Central memory CD8-positive, alpha-beta T cell (primary cell): ENCODE measurements at regions not wholly inside any gene's neighbourhood (a gene's known extent, or its start where the extent isn't known, plus 50 kb on each side); places are given as distances from the start of the nearest gene placed in this dataset.

Experiments
- ATAC-seq: fragments of 150-1000 bp; cut with Tn5 transposase; replicated peaks from 2 replicates; pipeline ENCODE4 v1.10.0; 2022; ENCODE audit warnings: mild to moderate bottlenecking, moderate FRiP score, moderate number of reproducible peaks; ENCODE audit not compliant: poor library complexity, severe bottlenecking; ENCODE audit errors: extremely low read depth
- DNase-seq, 2 donors: peaks; one replicate each; pipeline ENCODE4 v3.0.0; 2021; ENCODE audit warnings: low spot score in 2 of 2
- H3K27ac Mint-ChIP-seq: one replicate; pipeline ENCODE4 v1.8.0; 2022; ENCODE audit warnings: low read depth, mild to moderate bottlenecking, moderate library complexity, mixed read lengths
- H3K27me3 Mint-ChIP-seq: one replicate; pipeline ENCODE4 v1.8.0; 2022; ENCODE audit warnings: mixed read lengths
- H3K36me3 Mint-ChIP-seq: one replicate; pipeline ENCODE4 v1.8.0; 2022; ENCODE audit warnings: mild to moderate bottlenecking, moderate library complexity, mixed read lengths; ENCODE audit not compliant: insufficient read depth
- H3K4me1 Mint-ChIP-seq: one replicate; pipeline ENCODE4 v1.8.0; 2022; ENCODE audit warnings: mixed read lengths
- H3K4me3 Mint-ChIP-seq: one replicate; pipeline ENCODE4 v1.8.0; 2022; ENCODE audit warnings: mild to moderate bottlenecking, moderate library complexity, mixed read lengths
- H3K9me3 Mint-ChIP-seq: one replicate; pipeline ENCODE4 v1.8.0; 2022; ENCODE audit warnings: mixed read lengths

DNA sequence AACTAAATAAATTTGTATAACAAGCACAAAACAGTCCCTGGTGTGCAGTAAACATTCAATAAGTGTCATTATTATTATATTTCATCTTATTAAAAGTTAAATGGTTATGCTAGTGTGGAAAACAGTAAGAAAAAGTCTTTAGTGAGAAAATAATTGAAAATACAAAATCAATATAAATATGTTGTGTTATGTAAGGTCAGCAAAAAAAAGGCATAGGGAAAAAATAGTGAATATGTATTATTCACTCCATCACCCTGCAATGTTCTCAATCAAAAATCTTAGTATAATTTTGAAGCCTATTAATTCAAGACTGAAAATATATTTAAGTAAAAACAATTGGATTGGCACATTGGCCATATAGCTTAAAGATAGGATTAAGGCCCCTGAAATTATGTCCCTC lies 63.3 kb upstream of the KCNMB2 start:
- Mint-ChIP-seq H3K4me3 (no peak overlapping the region), H3K27me3 (peaks cover 37% of the 10 kb centered on the region), H3K36me3 (no peaks in the 10 kb centered on the region), H3K27ac (no peak overlapping the region), H3K4me1 (no peaks in the 10 kb centered on the region), H3K9me3 (no peaks in the 10 kb centered on the region)
- ATAC-seq (no peak), DNase-seq (no peak)

DNA sequence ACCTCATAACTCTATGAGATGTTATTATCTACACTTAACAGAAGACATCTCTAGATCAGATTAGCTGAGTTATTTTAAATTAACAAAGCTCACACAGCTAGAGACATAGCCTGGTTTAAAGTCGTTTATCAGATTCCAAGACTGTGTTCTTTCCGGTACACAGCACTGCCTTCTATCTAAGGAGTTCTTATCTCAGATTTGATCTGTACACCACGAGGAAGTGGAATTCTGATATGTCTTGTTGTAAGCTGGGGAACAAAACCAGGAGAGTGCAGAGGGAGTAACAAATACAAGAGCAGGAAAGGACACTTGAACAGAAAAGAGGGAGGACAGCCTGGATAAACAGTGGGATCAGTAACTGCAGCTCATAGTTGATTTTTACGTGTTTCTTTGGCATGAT lies 61.7 kb upstream of the KCNMB2 start:
- Mint-ChIP-seq H3K4me3 (no peak overlapping the region), H3K27me3 (peaks cover 34% of the 10 kb centered on the region), H3K36me3 (no peaks in the 10 kb centered on the region), H3K27ac (no peak overlapping the region), H3K9me3 (no peaks in the 10 kb centered on the region), H3K4me1 (no peaks in the 10 kb centered on the region)
- ATAC-seq (no peak), DNase-seq (no peak)

DNA sequence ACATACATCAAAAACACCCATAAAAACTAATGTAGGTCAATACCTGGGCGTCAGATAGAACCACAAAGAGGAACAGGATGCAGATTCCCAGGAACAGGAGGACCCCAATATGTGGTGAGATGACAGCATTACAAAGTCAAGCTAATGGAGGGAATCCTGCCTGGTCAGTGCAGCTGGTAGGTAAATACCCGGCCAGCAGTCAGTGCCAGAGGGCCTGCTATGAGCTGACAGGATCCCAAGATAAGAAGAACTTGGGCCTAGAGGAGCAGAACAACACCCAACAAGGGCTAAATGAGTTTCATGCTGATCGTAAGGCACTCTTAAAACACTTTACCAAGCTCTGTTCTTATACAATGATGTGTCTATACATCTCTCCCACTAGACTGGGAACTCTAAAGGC lies 61.2 kb upstream of the KCNMB2 start:
- H3K36me3 Mint-ChIP-seq, result no peaks in the 10 kb centered on the region
- no peak overlapping the region for H3K4me3 Mint-ChIP-seq
- no peaks in the 10 kb centered on the region for H3K9me3 Mint-ChIP-seq
- DNase-seq, result no peak
- peaks cover 29% of the 10 kb centered on the region for H3K27me3 Mint-ChIP-seq
- no peak overlapping the region for H3K27ac Mint-ChIP-seq
- ATAC-seq, result no peak
- H3K4me1 Mint-ChIP-seq, result no peaks in the 10 kb centered on the region

DNA sequence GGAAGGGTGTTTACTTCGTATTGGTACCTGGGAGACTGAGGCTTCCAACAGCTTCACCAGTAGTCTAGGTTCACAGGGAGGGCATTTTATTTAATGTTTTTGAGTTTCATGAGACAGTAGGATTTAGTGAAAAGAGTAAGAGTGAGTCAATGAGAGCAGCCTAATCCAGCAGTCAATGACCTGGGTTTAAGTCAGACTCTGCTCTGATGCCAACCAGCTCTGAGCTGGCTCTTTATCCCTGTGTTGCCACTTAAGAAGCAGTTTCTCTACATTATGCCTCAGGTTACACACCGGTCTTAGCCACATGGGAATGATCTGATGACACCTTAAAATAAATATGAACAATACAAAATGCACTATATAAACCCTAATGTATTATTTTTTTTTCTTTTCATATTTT lies 59.4 kb upstream of the KCNMB2 start:
- no peak overlapping the region for H3K4me3 Mint-ChIP-seq
- DNase-seq, result no peak
- no peak overlapping the region for H3K27ac Mint-ChIP-seq
- H3K36me3 Mint-ChIP-seq, result no peaks in the 10 kb centered on the region
- no peaks in the 10 kb centered on the region for H3K4me1 Mint-ChIP-seq
- no peaks in the 10 kb centered on the region for H3K9me3 Mint-ChIP-seq
- H3K27me3 Mint-ChIP-seq, result peaks cover 35% of the 10 kb centered on the region
- ATAC-seq, result no peak

DNA sequence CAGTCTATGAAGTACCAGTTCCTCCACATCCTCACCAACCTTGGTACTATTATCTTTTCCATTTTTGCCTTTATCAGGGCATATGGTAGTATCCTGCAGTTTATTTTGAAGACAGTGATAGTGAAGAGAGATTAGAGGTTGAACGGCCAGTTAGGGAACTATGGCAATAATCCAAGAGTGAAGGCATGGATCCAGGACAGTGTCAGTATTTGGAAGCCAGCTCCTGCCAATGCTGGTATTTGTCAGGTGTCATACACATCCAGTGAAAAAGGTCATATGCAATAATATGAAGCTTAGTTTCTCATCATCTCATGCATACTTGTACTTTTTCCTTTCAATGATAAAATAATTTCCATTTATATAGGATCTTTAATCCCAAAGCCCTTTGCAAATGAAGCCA lies 56.8 kb upstream of the KCNMB2 start:
- Mint-ChIP-seq H3K27ac (no peak overlapping the region), H3K9me3 (no peaks in the 10 kb centered on the region), H3K4me1 (no peaks in the 10 kb centered on the region), H3K36me3 (no peaks in the 10 kb centered on the region), H3K27me3 (peaks cover 39% of the 10 kb centered on the region), H3K4me3 (no peak overlapping the region)
- ATAC-seq (no peak), DNase-seq (no peak)

DNA sequence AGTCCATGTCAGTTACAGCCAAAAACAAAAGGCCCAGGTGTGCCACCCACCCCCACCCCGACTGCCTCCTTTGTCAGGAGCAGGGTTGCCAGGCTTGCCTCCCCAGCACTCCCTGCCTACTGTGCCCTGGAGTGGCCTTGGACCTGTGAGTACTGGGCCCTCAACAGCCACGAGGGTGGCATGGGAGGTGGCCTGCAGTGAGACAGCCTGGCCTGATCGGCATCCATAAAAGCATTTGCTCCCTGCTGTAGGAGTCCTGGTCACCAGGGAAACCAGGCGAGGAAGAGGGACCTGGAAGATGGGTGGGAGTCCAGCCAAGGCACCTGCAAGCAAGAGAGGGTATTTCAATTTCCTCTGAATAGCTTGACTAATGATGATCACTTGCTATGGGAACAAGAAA lies 56.4 kb upstream of the KCNMB2 start:
- Mint-ChIP-seq H3K4me3 (no peak overlapping the region), H3K27ac (no peak overlapping the region), H3K36me3 (no peaks in the 10 kb centered on the region), H3K27me3 (peaks cover 37% of the 10 kb centered on the region), H3K4me1 (no peaks in the 10 kb centered on the region), H3K9me3 (no peaks in the 10 kb centered on the region)
- DNase-seq, result no peak
- no peak for ATAC-seq

DNA sequence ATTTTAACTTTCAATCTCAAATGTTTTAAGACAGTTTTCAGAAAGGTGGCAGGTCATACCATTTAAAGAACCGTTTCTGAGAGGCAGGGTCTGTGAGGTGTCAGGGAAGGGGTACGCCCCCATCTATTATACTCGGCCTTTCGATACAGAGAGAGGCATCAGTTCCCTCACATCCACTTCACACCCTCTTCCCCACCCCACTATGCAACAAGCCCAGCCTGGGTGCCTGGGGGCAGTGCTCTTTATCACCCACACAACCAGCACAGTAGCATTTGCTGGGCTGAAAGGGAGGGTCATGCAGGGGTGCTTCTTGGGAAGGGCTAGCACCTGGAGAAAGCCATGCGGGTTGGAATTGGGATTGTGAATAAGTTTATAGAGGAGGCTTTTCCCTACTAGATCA lies 56.0 kb upstream of the KCNMB2 start:
- DNase-seq (no peak), ATAC-seq (no peak)
- no peaks in the 10 kb centered on the region for H3K36me3 Mint-ChIP-seq
- H3K9me3 Mint-ChIP-seq, result no peaks in the 10 kb centered on the region
- H3K4me3 Mint-ChIP-seq, result no peak overlapping the region
- peaks cover 37% of the 10 kb centered on the region for H3K27me3 Mint-ChIP-seq
- no peaks in the 10 kb centered on the region for H3K4me1 Mint-ChIP-seq
- no peak overlapping the region for H3K27ac Mint-ChIP-seq

DNA sequence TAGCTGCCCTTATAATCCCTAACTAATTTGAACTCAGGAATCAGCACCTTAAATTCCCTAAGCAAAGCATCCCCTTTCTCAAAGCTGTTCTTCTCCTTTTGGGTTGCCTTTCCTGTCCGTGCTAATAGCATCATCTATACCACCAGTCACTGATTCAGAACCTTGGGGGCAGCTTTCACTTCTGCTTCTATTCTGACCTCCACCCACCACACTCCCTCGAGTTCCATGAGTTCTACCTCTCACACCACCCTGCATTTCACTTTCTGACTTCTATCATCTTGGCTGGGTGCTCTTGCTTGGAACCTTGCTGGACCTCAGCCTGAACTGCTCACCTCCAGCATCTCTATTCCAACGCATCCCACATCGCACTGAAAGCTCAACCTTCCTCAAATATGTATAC lies 55.4 kb upstream of the KCNMB2 start:
- Mint-ChIP-seq H3K36me3 (no peaks in the 10 kb centered on the region), H3K27me3 (peaks cover 37% of the 10 kb centered on the region), H3K4me1 (no peaks in the 10 kb centered on the region), H3K4me3 (no peak overlapping the region), H3K27ac (no peak overlapping the region), H3K9me3 (no peaks in the 10 kb centered on the region)
- DNase-seq (no peak), ATAC-seq (no peak)

DNA sequence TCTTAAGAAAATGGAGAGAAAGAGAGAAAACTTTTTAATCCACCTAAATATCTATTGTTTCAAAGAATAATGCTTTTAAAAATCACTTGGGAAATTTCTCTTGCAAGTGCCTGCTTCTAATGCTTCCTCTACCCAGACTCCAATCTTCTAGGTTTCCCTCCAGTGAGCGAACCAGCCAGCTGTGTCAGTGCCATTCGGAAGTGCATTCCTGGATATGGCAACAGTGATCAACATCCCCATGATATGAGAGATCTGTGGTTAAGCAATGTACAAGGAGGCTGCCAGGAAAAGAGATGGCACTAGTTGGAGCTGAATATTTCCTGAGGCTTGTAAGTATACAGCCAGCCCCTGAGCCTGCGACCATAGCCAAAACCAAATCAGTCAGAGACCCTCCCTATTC lies 53.3 kb upstream of the KCNMB2 start:
- no peaks in the 10 kb centered on the region for H3K4me1 Mint-ChIP-seq
- no peak for ATAC-seq

DNA sequence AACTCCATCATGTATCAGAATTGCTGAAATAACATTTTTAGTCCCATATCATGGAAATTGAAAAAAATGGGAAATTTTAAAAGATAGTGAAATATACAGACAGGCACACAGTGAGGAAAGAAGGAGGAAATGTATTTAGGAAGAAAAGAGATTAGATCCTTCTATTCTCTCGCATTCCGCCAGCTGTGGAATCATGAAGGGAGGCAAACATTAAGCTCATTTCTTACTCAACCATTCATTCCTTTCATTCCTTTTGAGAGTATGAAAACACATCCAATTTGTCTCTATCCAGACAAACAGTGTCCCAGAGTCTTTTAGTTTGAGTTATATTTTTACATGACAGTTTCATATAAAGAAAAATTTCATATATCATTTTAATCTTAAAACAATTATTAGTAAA lies 52.5 kb upstream of the KCNMB2 start:
- ATAC-seq (no peak), DNase-seq (no peak)
- no peaks in the 10 kb centered on the region for H3K36me3 Mint-ChIP-seq
- H3K9me3 Mint-ChIP-seq, result no peaks in the 10 kb centered on the region
- H3K4me3 Mint-ChIP-seq, result no peak overlapping the region
- H3K4me1 Mint-ChIP-seq, result no peaks in the 10 kb centered on the region
- peaks cover 26% of the 10 kb centered on the region for H3K27me3 Mint-ChIP-seq
- no peak overlapping the region for H3K27ac Mint-ChIP-seq

More for the DNA sequence above, 53.3 kb upstream of the KCNMB2 start:
- no peak for DNase-seq
- Mint-ChIP-seq H3K4me3 (no peak overlapping the region), H3K27me3 (peaks cover 26% of the 10 kb centered on the region), H3K9me3 (no peaks in the 10 kb centered on the region), H3K36me3 (no peaks in the 10 kb centered on the region), H3K27ac (no peak overlapping the region)

DNA sequence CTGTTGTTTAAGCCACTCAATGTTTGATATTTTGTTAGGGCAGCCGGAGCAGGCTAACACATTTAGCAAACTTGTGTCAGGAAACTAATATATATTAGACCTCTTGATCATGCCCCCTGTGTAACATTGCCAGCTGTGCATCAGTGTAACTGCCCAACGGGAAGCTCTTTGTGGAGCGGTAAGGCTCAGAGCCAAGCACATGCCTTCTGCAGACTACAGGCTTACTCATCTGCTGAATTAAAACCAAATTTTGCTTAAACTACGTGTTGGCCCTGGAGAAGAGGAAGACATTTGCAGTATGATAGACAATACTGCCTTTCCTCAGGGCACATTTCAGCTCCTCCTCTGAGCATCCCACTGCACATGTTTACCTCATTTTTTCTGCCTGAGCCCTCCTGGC lies 50.5 kb upstream of the KCNMB2 start:
- ATAC-seq (no peak), DNase-seq (no peak)
- H3K4me3 Mint-ChIP-seq, result no peak overlapping the region
- no peaks in the 10 kb centered on the region for H3K36me3 Mint-ChIP-seq
- H3K4me1 Mint-ChIP-seq, result no peaks in the 10 kb centered on the region
- no peaks in the 10 kb centered on the region for H3K9me3 Mint-ChIP-seq
- H3K27ac Mint-ChIP-seq, result no peak overlapping the region
- H3K27me3 Mint-ChIP-seq, result peaks cover 19% of the 10 kb centered on the region
